OCI-M1 (cell line): ENCODE measurements at regions not wholly inside any gene's neighbourhood (a gene's known extent, or its start where the extent isn't known, plus 50 kb on each side); places are given as distances from the start of the nearest gene placed in this dataset.
"Not testable (repeated sequence)": the region's sequence is repeated elsewhere in the genome, so short reads cannot be mapped to it uniquely, and the experiment has no call there.

ENCODE experiments used
- DNase-seq: peaks from one replicate; lab custom pipeline; 2025; lab: John Stamatoyannopoulos, UW

- peak; percentile 16 for DNase-seq
Measured at GRCh38 chr16:19980632-19981265, 92.9 kb downstream of the GPR139 start.

- no peak for DNase-seq
Measured at GRCh38 chr16:19979638-19980037, 94.1 kb downstream of the GPR139 start.

GRCh38 chr16:19974607-19975006 is 90.0 kb upstream of the GPRC5B start:
- no peak for DNase-seq

- DNase-seq, result no peak
Measured at GRCh38 chr16:19972111-19972510, 87.5 kb upstream of the GPRC5B start.

- no peak for DNase-seq
Measured at GRCh38 chr16:19968891-19969683, 84.4 kb upstream of the GPRC5B start.

GRCh38 chr16:19967963-19968362 is 83.3 kb upstream of the GPRC5B start:
- no peak for DNase-seq

GRCh38 chr16:19967561-19967960 is 82.9 kb upstream of the GPRC5B start:
- DNase-seq, result peak; percentile 12

GRCh38 chr16:19963301-19963700 is 78.7 kb upstream of the GPRC5B start:
- DNase-seq, result no peak

GRCh38 chr16:19960183-19960582 is 75.5 kb upstream of the GPRC5B start:
- no peak for DNase-seq

- no peak for DNase-seq
Measured at GRCh38 chr16:19959736-19960135, 75.1 kb upstream of the GPRC5B start.

GRCh38 chr16:19955896-19956295 is 71.2 kb upstream of the GPRC5B start:
- not testable (repeated sequence) for DNase-seq

GRCh38 chr16:19955084-19955483 is 70.4 kb upstream of the GPRC5B start:
- not testable (repeated sequence) for DNase-seq

GRCh38 chr16:19948186-19949104 is 63.8 kb upstream of the GPRC5B start:
- no peak for DNase-seq

- no peak for DNase-seq
Measured at GRCh38 chr16:19945934-19946333, 61.3 kb upstream of the GPRC5B start.

- no peak for DNase-seq
Measured at GRCh38 chr16:19940195-19940594, 55.5 kb upstream of the GPRC5B start.

GRCh38 chr16:19939553-19939952 is 54.9 kb upstream of the GPRC5B start:
- no peak for DNase-seq

GRCh38 chr16:19938536-19938935 is 53.9 kb upstream of the GPRC5B start:
- no peak for DNase-seq

GRCh38 chr16:19936441-19936840 is 51.8 kb upstream of the GPRC5B start:
- DNase-seq, result no peak

- DNase-seq, result no peak
Measured at GRCh38 chr16:19935694-19936093, 51.0 kb upstream of the GPRC5B start.
